HepG2 (cell line): ENCODE measurements at regions not wholly inside any gene's neighbourhood (a gene's known extent, or its start where the extent isn't known, plus 50 kb on each side); places are given as distances from the start of the nearest gene placed in this dataset.

Experiments
- ATAC-seq: fragments of 200-7000 bp; cut with Tn5 transposase; 3 replicates; pipeline ENCODE4 v1.9.1; 2020; ENCODE audit warnings: mild to moderate bottlenecking, moderate library complexity
- BruUV-seq: library from RNA; stranded (reverse); fragments of 400-500 nt; replicated peaks from 2 replicates; lab custom pipeline; 2021; lab: Mats Ljungman, UMichigan
- CTCF ChIA-PET: fragments of 300-600 bp; formaldehyde crosslinking; extraction: SDS; loops from one replicate; lab custom pipeline; 2021; ENCODE audit warnings: low total read pairs, inconsistent platforms, low intra/inter-chr PET ratio; lab: Yijun Ruan, JAX
- POLR2A ChIA-PET: fragments of 350-600 bp; sonication (Branson Sonifier 250); formaldehyde crosslinking; loops from one replicate; lab custom pipeline; 2020; ENCODE audit warnings: antibody characterized with exemption, inconsistent platforms; lab: Yijun Ruan, JAX
- DNase-seq: peaks from one replicate; pipeline ENCODE4 v3.0.0-alpha.2; 2015; ENCODE audit warnings: low spot score
- FAIRE-seq: peaks from 3 replicates; lab custom pipeline; 2011; peaks lifted over from hg19 to GRCh38; lab: Jason Lieb, UNC
- H2AFZ ChIP-seq: one replicate; pipeline ENCODE4 v1.6.1; 2011; ENCODE audit warnings: low read length, inconsistent platforms
- H3K27ac ChIP-seq: fragments of 300-600 bp; 3 replicates; pipeline ENCODE4 v1.8.0; 2011; ENCODE audit warnings: mixed run types, mild to moderate bottlenecking, mixed read lengths, low read length, inconsistent platforms; ENCODE audit not compliant: insufficient read depth; ENCODE audit errors: extremely low read length
- H3K27me3 ChIP-seq, 2 experiments: fragments of 200-600 bp in 1 of 2; 2 replicates in 1 of 2; 3 replicates in 1 of 2; pipeline versions ENCODE4 v1.6.0 to v1.8.0; 2011; ENCODE audit warnings: low read length in 2 of 2, mild to moderate bottlenecking in 2 of 2, moderate library complexity in 2 of 2, inconsistent platforms in 1 of 2; ENCODE audit not compliant: insufficient read depth in 2 of 2, control insufficient read depth in 1 of 2
- H3K36me3 ChIP-seq, 2 experiments: fragments of 200-600 bp in 1 of 2; replicated peaks in 1 of 2; 2 replicates in 1 of 2; 3 replicates in 1 of 2; pipeline versions ENCODE4 v1.5.1 to v1.8.0; 2011; ENCODE audit warnings: low read length in 2 of 2, inconsistent platforms in 1 of 2; ENCODE audit not compliant: insufficient read depth in 2 of 2, control insufficient read depth in 1 of 2
- H3K4me1 ChIP-seq: 2 replicates; pipeline ENCODE4 v1.5.1; 2012; ENCODE audit warnings: low read length, inconsistent platforms; ENCODE audit not compliant: insufficient read depth
- H3K4me2 ChIP-seq: 2 replicates; pipeline ENCODE4 v1.6.0; 2011; ENCODE audit warnings: low read depth, low read length, inconsistent platforms
- H3K4me3 ChIP-seq, 3 experiments: fragments of 200-600 bp in 1 of 3; sonication (generic), shearing (Covaris generic) in 1 of 3; replicated peaks in 1 of 3; 2 replicates each; pipeline ENCODE4 v1.5.1; 2011 to 2016; ENCODE audit warnings: low read length in 3 of 3, inconsistent platforms in 2 of 3, low read depth in 2 of 3, mild to moderate bottlenecking in 2 of 3, control low read depth in 1 of 3, mixed read lengths in 1 of 3; ENCODE audit not compliant: insufficient read depth in 1 of 3
- H3K79me2 ChIP-seq: one replicate; pipeline ENCODE4 v1.6.1; 2011; ENCODE audit warnings: low read length, inconsistent platforms; ENCODE audit not compliant: insufficient read depth
- H3K9ac ChIP-seq: 2 replicates; pipeline ENCODE4 v1.6.0; 2011; ENCODE audit warnings: mild to moderate bottlenecking, low read depth, low read length, inconsistent platforms; ENCODE audit not compliant: insufficient read depth
- H3K9me3 ChIP-seq: 2 replicates; pipeline ENCODE4 v1.5.1; 2012; ENCODE audit warnings: mild to moderate bottlenecking, low read length
- H4K20me1 ChIP-seq: 2 replicates; pipeline ENCODE4 v1.6.0; 2011; ENCODE audit warnings: inconsistent platforms, mild to moderate bottlenecking, low read length, moderate library complexity; ENCODE audit not compliant: insufficient read depth
- KDM1A ChIP-seq: IDR thresholded peaks from 2 replicates; pipeline ENCODE4 v1.6.1; 2016; ENCODE audit warnings: missing compliant biosample characterization
- NFE2 ChIP-seq: sonication (generic); formaldehyde crosslinking; IDR thresholded peaks from 2 replicates; pipeline ENCODE4 v1.4.0; 2020; ENCODE audit warnings: missing genetic modification reagents
- NFKB2 ChIP-seq: sonication (generic); formaldehyde crosslinking; IDR thresholded peaks from 2 replicates; pipeline ENCODE4 v1.4.0; 2020; ENCODE audit warnings: missing genetic modification reagents, borderline replicate concordance
- PTBP1 ChIP-seq: fragments of 200-400 bp; formaldehyde crosslinking; IDR thresholded peaks from 2 replicates; pipeline ENCODE4 v1.6.1; 2018; ENCODE audit warnings: low read length, low read depth; ENCODE audit not compliant: poor library complexity, severe bottlenecking
- RFX3 ChIP-seq: IDR thresholded peaks from 2 replicates; pipeline ENCODE4 v1.6.1; 2016; ENCODE audit warnings: missing biosample characterization, missing genetic modification reagents
- TCF12 ChIP-seq, 2 experiments: fragments of 450-650 bp in 1 of 2; sonication (generic) in 1 of 2; formaldehyde crosslinking in 1 of 2; IDR thresholded peaks; 2 replicates each; pipeline versions ENCODE4 v1.6.1 to v1.8.0; 2017 to 2022; ENCODE audit warnings: antibody characterized with exemption in 1 of 2, mild to moderate bottlenecking in 1 of 2, missing genetic modification reagents in 1 of 2, moderate library complexity in 1 of 2
- ZBTB3 ChIP-seq: sonication (generic); formaldehyde crosslinking; IDR thresholded peaks from 2 replicates; pipeline ENCODE4 v1.4.0; 2020; ENCODE audit warnings: low read depth, mild to moderate bottlenecking, moderate library complexity, missing genetic modification reagents, borderline replicate concordance
- ZMYM4 ChIP-seq: sonication (generic); formaldehyde crosslinking; IDR thresholded peaks from 2 replicates; pipeline ENCODE4 v1.8.1; 2023; ENCODE audit warnings: mild to moderate bottlenecking, missing genetic modification reagents
- ZNF12 ChIP-seq: sonication (generic); formaldehyde crosslinking; IDR thresholded peaks from 2 replicates; pipeline ENCODE4 v1.5.0; 2020; ENCODE audit warnings: missing genetic modification reagents
- ZNF24 ChIP-seq: fragments of 450-650 bp; IDR thresholded peaks from 2 replicates; pipeline ENCODE4 v1.6.1; 2017; ENCODE audit warnings: antibody characterized with exemption, mild to moderate bottlenecking
- ZNF558 ChIP-seq: sonication (generic); formaldehyde crosslinking; IDR thresholded peaks from 2 replicates; pipeline ENCODE4 v1.9.0; 2022; ENCODE audit warnings: mild to moderate bottlenecking, missing genetic modification reagents, borderline replicate concordance
- ZSCAN31 ChIP-seq: sonication (generic); formaldehyde crosslinking; IDR thresholded peaks from 2 replicates; pipeline ENCODE4 v1.5.0; 2020; ENCODE audit warnings: low read depth, mild to moderate bottlenecking, missing genetic modification reagents
- WGBS: methylation state at CpG from one replicate; pipeline ENCODE4 v1.1.6; 2017; ENCODE audit warnings: low lambda C conversion rate; 5-methylcytosine and 5-hydroxymethylcytosine counted together
- in situ Hi-C: cut with HindIII; loops from 2 replicates; pipeline ENCODE4 v1.10.0; 2017; ENCODE audit warnings: low pct_unique_long_range_greater_than_20kb; ENCODE audit not compliant: extremely low pct_ligation_motif_present
- intact Hi-C: fragments of 100-400 bp; cut with micrococcal nuclease; formaldehyde crosslinking; loops from one replicate; pipeline ENCODE4 v1.10.0; 2022; ENCODE audit not compliant: unreplicated experiment
- TF ChIP-seq, protein P1 (sequence below): IDR thresholded peaks from 2 replicates; pipeline ENCODE4 v1.6.1; 2016; ENCODE audit warnings: mild to moderate bottlenecking, missing biosample characterization, missing genetic modification reagents

DNA sequence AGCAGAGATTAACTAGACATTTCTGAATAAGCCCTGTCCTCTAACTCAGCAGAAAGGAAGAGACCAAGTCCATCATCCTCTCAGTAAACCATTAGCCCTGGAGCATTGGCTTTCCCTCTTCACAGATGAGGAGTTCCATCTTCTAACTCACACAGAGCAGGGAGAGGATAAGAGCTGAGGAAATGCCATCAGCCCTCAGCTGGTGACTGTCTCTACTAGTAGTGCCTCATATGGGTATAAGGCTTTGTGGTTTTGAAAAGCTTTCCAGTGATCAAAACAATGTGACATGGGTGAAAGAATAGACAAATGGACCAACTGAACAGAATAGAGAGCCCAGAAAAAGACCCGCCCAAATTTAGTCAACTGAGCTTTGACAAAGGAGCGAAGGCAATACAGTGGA, 197.2 kb upstream of the NUDT4 start:
- ChIA-PET POLR2A (no interaction called here), CTCF (no interaction called here)
- no TSS peak for BruUV-seq
- Histone ChIP-seq H3K27me3 (no peaks in the 10 kb centered on the region; a peak in 2 of 5 replicates), H4K20me1 (no peaks in the 10 kb centered on the region), H3K36me3 (no peaks in the 10 kb centered on the region), H3K4me2 (no peak overlapping the region), H2AFZ (no peak overlapping the region), H3K27ac (no peak overlapping the region), H3K9ac (no peak overlapping the region), H3K4me3 (no peak overlapping the region), H3K79me2 (no peaks in the 10 kb centered on the region), H3K9me3 (no peaks in the 10 kb centered on the region; the same call in 1 of the 2 replicates), H3K4me1 (peaks cover 65% of the 10 kb centered on the region)
- TF ChIP-seq ZMYM4 = no peak
- TF ChIP-seq ZNF24 = no peak
- TF ChIP-seq ZNF12 (CRISPR knock-in tag) = no peak
- no peak for TF ChIP-seq ZBTB3 (CRISPR knock-in tag)
- no peak for TF ChIP-seq ZSCAN31 (CRISPR knock-in tag)
- TF ChIP-seq PTBP1 = no peak
- no peak for TF ChIP-seq NFKB2
- TF ChIP-seq, protein P1, sequence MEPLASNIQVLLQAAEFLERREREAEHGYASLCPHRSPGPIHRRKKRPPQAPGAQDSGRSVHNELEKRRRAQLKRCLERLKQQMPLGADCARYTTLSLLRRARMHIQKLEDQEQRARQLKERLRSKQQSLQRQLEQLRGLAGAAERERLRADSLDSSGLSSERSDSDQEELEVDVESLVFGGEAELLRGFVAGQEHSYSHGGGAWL (CRISPR knock-in tag) = no peak
- no peak for TF ChIP-seq RFX3
- no peak for TF ChIP-seq TCF12 (IDR thresholded peaks at IDR 0.05)
- no peak for TF ChIP-seq TCF12 (CRISPR knock-in tag; IDR thresholded peaks at IDR 0.05)
- TF ChIP-seq ZNF558 (CRISPR knock-in tag) = no peak
- TF ChIP-seq KDM1A (CRISPR knock-in tag) = no peak
- TF ChIP-seq NFE2 = no peak
- 93% methylated on average over 2 of the region's 2 CpGs for whole genome bisulfite sequencing
- FAIRE-seq = no peak
- in situ Hi-C loops (no loop called here), intact Hi-C loops (no loop called here)
- ATAC-seq = no peak
- DNase-seq = no peak
